A673 (cell line): ENCODE measurements at regions not wholly inside any gene's neighbourhood (a gene's known extent, or its start where the extent isn't known, plus 50 kb on each side); places are given as distances from the start of the nearest gene placed in this dataset.

Experiments
- BruUV-seq: library from RNA; stranded (reverse); fragments of 400-500 nt; replicated peaks from 2 replicates; lab custom pipeline; 2021; lab: Mats Ljungman, UMichigan
- CTCF ChIA-PET: fragments of 300-600 bp; sonication (Branson Sonifier 250); formaldehyde crosslinking; loops from one replicate; lab custom pipeline; 2022; ENCODE audit warnings: antibody characterized with exemption; lab: Charles Lee
- POLR2A ChIA-PET: fragments of 300-600 bp; sonication (Branson Sonifier 250); formaldehyde crosslinking; loops from one replicate; lab custom pipeline; 2022; ENCODE audit warnings: antibody characterized with exemption; ENCODE audit not compliant: low non-redundant PET; lab: Charles Lee
- DNase-seq: peaks from one replicate; pipeline ENCODE4 v3.0.0-alpha.2; 2015; ENCODE audit warnings: low spot score
- H3K27ac ChIP-seq: fragments of 200-600 bp; sonication (generic); 2 replicates; pipeline ENCODE4 v1.5.1; 2016; ENCODE audit warnings: mixed run types, low read depth, mild to moderate bottlenecking, mixed read lengths, antibody characterized with exemption, low read length; ENCODE audit not compliant: poor library complexity, severe bottlenecking
- H3K27me3 ChIP-seq: fragments of 200-600 bp; sonication (generic); replicated peaks from 2 replicates; pipeline ENCODE4 v1.6.1; 2017; ENCODE audit warnings: mixed run types, low read depth, mild to moderate bottlenecking, mixed read lengths, antibody characterized with exemption, low read length; ENCODE audit not compliant: insufficient read depth, poor library complexity
- H3K36me3 ChIP-seq: fragments of 200-600 bp; sonication (generic); 2 replicates; pipeline ENCODE4 v1.6.1; 2016; ENCODE audit warnings: mixed run types, mild to moderate bottlenecking, mixed read lengths, antibody characterized with exemption, low read length; ENCODE audit not compliant: insufficient read depth, poor library complexity, severe bottlenecking
- H3K4me1 ChIP-seq: fragments of 200-600 bp; sonication (generic); 2 replicates; pipeline ENCODE4 v1.6.1; 2017; ENCODE audit warnings: mixed run types, mild to moderate bottlenecking, mixed read lengths, antibody characterized with exemption, low read length; ENCODE audit not compliant: insufficient read depth, poor library complexity, severe bottlenecking
- H3K4me3 ChIP-seq: fragments of 200-600 bp; sonication (generic); 2 replicates; pipeline ENCODE4 v1.5.1; 2016; ENCODE audit warnings: low read depth, mixed run types, mild to moderate bottlenecking, mixed read lengths, low read length; ENCODE audit not compliant: poor library complexity, severe bottlenecking
- H3K9me3 ChIP-seq: fragments of 200-600 bp; sonication (generic); 2 replicates; pipeline ENCODE4 v1.6.1; 2016; ENCODE audit warnings: mixed run types, low read depth, mild to moderate bottlenecking, mixed read lengths, antibody characterized with exemption, low read length; ENCODE audit not compliant: poor library complexity, severe bottlenecking
- EZH2 ChIP-seq: fragments of 200-600 bp; sonication (generic); IDR thresholded peaks from 2 replicates; pipeline ENCODE4 v1.6.1; 2017; ENCODE audit warnings: borderline replicate concordance, low read depth, mild to moderate bottlenecking, mixed read lengths, antibody characterized with exemption, low read length; ENCODE audit not compliant: poor library complexity, severe bottlenecking
- intact Hi-C: fragments of 100-400 bp; cut with micrococcal nuclease; formaldehyde crosslinking; loops from one replicate; pipeline ENCODE4 v1.10.0; 2022; ENCODE audit not compliant: unreplicated experiment
- TF ChIP-seq, protein P1 (sequence below): fragments of 300-800, 200-600 bp; sonication (generic); conservative IDR thresholded peaks from 2 replicates; pipeline ENCODE4 v1.5.1; 2017; ENCODE audit warnings: low read depth, mild to moderate bottlenecking, antibody characterized with exemption, low read length, moderate library complexity, mixed read lengths

GRCh38 chr18:76102156-76102555 is 392.9 kb downstream of the ZNF516 start:
- ChIA-PET CTCF (no interaction called here), POLR2A (interaction anchor here (0.6 kb wide), 1 partner anchor 1020 kb away, joined by 3 read pairs; no protein-coding TSS in a partner anchor)
- H3K36me3 ChIP-seq: no peaks in the 10 kb centered on the region
- no peaks in the 10 kb centered on the region for H3K4me1 ChIP-seq
- H3K4me3 ChIP-seq: no peak overlapping the region
- no peaks in the 10 kb centered on the region for H3K9me3 ChIP-seq
- no TSS peak for BruUV-seq
- intact Hi-C loops: no loop called here
- H3K27me3 ChIP-seq: no peaks in the 10 kb centered on the region
- no peak for TF ChIP-seq EZH2
- TF ChIP-seq, protein P1, sequence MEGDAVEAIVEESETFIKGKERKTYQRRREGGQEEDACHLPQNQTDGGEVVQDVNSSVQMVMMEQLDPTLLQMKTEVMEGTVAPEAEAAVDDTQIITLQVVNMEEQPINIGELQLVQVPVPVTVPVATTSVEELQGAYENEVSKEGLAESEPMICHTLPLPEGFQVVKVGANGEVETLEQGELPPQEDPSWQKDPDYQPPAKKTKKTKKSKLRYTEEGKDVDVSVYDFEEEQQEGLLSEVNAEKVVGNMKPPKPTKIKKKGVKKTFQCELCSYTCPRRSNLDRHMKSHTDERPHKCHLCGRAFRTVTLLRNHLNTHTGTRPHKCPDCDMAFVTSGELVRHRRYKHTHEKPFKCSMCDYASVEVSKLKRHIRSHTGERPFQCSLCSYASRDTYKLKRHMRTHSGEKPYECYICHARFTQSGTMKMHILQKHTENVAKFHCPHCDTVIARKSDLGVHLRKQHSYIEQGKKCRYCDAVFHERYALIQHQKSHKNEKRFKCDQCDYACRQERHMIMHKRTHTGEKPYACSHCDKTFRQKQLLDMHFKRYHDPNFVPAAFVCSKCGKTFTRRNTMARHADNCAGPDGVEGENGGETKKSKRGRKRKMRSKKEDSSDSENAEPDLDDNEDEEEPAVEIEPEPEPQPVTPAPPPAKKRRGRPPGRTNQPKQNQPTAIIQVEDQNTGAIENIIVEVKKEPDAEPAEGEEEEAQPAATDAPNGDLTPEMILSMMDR: no peak
- DNase-seq: no peak
- H3K27ac ChIP-seq: no peak overlapping the region

GRCh38 chr18:76099931-76100457 is 395.0 kb downstream of the ZNF516 start:
- ChIA-PET POLR2A (no interaction called here), CTCF (no interaction called here)
- Histone ChIP-seq H3K4me3 (no peak overlapping the region), H3K9me3 (no peaks in the 10 kb centered on the region), H3K27ac (no peak overlapping the region), H3K36me3 (no peaks in the 10 kb centered on the region), H3K4me1 (no peaks in the 10 kb centered on the region), H3K27me3 (no peaks in the 10 kb centered on the region)
- BruUV-seq: no TSS peak
- intact Hi-C loops: no loop called here
- DNase-seq: no peak
- TF ChIP-seq, protein P1: no peak
- no peak for TF ChIP-seq EZH2

DNA sequence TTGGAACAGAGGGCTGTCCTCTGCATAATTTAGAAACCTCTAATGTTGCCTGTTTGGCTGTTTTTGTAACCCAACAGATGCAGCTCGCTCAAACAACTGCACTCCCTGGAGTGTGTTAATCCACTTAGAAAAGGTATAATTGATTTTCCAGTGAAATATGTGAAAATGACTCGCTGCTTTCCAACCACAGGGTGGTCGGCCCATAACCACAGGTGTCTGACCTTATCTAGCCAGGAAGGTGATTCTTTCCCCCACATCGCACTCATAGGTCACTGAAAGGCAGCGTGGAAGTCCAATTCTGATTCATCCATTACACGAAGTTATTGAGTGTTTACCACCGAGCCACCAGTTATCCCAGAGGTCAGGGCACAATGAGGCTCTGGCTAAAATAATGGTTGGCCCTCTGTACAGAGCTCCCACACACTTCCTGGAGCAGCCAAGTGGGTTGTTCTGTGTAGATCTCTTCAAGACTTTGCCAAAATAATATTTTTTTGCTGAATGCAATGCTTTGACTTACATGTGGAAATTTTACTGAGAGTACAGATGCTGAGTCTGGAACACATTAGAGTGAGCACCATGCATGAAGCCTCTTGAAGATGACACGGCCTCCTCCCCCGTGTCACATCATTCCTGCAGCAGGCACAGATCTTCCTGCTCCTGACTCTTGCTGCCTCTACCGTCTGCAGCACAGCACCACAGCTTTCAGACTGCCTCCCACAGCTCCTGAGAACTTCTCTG is 396.2 kb downstream of the ZNF516 start:
- TF ChIP-seq EZH2: no peak
- TF ChIP-seq, protein P1: no peak
- BruUV-seq: no TSS peak

More for the DNA sequence above, 396.2 kb downstream of the ZNF516 start:
- intact Hi-C loops: no loop called here
- Histone ChIP-seq H3K4me1 (no peaks in the 10 kb centered on the region), H3K4me3 (no peak overlapping the region), H3K9me3 (no peaks in the 10 kb centered on the region), H3K27ac (no peak overlapping the region), H3K36me3 (no peaks in the 10 kb centered on the region), H3K27me3 (no peaks in the 10 kb centered on the region)
- ChIA-PET POLR2A (no interaction called here), CTCF (no interaction called here)
- no peak for DNase-seq
